Ovary (tissue), 3 donors: ENCODE measurements at regions not wholly inside any gene's neighbourhood (a gene's known extent, or its start where the extent isn't known, plus 50 kb on each side); places are given as distances from the start of the nearest gene placed in this dataset.

Source experiments
- EP300 ChIP-seq: sonication (generic); formaldehyde crosslinking; IDR thresholded peaks from one replicate; pipeline ENCODE4 v1.6.1; 2017; ENCODE audit warnings: antibody characterized with exemption
- POLR2A ChIP-seq: fragments of 450-650 bp; IDR thresholded peaks from one replicate; pipeline ENCODE4 v1.6.1; 2017; ENCODE audit warnings: antibody characterized with exemption, mild to moderate bottlenecking, moderate library complexity
- TF ChIP-seq, protein P1 (sequence below), 3 donors: fragments of 450-650 bp in 2 of 3; fragments of 200-600 bp in 1 of 3; IDR thresholded peaks; one replicate each; pipeline versions ENCODE4 v1.5.1 to v1.8.0; 2016 to 2022; ENCODE audit warnings: antibody characterized with exemption in 3 of 3, mild to moderate bottlenecking in 1 of 3
- donor health status: DM: no; HTN: no; CAD: no.

DNA sequence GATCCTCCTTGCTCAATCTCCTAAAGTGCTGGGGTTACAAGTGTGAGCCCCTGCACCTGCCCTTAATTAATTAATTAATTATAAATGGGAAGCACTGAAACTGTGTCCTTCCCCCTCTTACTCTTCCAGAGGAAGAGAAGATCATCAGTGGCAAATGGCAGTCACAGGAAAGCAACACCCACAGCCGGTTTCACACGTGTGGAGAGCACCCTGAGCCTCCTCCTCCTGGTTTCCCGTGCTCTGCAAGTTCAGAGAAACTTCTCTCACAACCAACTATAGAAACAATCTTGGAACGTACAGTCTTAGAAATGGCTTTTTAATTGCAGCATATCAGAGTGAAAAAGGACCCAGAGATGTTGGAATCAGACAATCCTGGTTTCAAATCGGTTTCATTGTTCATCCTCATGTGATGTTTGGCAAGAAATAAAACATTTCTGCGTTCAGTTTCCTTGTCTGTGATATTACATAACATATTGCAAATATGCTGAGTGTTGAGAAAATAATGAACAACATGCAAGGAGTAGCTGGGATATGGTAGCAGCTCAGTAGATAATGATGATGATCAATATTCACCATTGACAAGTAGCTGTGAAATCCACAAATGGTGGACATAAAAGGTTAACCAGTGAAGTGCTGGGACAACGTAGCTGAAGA is 141.0 kb upstream of the KCTD1 start:
- TF ChIP-seq POLR2A (no peak), EP300 (no peak)
- TF ChIP-seq, protein P1, sequence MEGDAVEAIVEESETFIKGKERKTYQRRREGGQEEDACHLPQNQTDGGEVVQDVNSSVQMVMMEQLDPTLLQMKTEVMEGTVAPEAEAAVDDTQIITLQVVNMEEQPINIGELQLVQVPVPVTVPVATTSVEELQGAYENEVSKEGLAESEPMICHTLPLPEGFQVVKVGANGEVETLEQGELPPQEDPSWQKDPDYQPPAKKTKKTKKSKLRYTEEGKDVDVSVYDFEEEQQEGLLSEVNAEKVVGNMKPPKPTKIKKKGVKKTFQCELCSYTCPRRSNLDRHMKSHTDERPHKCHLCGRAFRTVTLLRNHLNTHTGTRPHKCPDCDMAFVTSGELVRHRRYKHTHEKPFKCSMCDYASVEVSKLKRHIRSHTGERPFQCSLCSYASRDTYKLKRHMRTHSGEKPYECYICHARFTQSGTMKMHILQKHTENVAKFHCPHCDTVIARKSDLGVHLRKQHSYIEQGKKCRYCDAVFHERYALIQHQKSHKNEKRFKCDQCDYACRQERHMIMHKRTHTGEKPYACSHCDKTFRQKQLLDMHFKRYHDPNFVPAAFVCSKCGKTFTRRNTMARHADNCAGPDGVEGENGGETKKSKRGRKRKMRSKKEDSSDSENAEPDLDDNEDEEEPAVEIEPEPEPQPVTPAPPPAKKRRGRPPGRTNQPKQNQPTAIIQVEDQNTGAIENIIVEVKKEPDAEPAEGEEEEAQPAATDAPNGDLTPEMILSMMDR (IDR thresholded peaks at IDR 0.05) = no peak
